GM12878 (cell line): ENCODE measurements at regions not wholly inside any gene's neighbourhood (a gene's known extent, or its start where the extent isn't known, plus 50 kb on each side); places are given as distances from the start of the nearest gene placed in this dataset.

ENCODE experiments used
- ATAC-seq: fragments of 200-7000 bp; cut with Tn5 transposase; 3 replicates; pipeline ENCODE4 v1.9.1; 2020; ENCODE audit warnings: mild to moderate bottlenecking, moderate library complexity
- BruUV-seq: library from RNA; stranded (reverse); fragments of 400-500 nt; replicated peaks from 2 replicates; lab custom pipeline; 2021; lab: Mats Ljungman, UMichigan
- CTCF ChIA-PET: fragments of 300-600 bp; sonication (Branson Sonifier 250); formaldehyde crosslinking; extraction: SDS; loops from one replicate; lab custom pipeline; 2021; ENCODE audit warnings: inconsistent platforms; lab: Yijun Ruan, JAX
- POLR2A ChIA-PET: fragments of 350-600 bp; formaldehyde crosslinking; extraction: SDS; loops from one replicate; lab custom pipeline; 2021; ENCODE audit warnings: inconsistent platforms; lab: Charles Lee
- RAD21 ChIA-PET: fragments of 300-600 bp; sonication (Branson Sonifier 250); formaldehyde crosslinking; loops from one replicate; lab custom pipeline; 2023; ENCODE audit warnings: antibody characterized with exemption; ENCODE audit not compliant: unreplicated experiment; lab: Charles Lee
- SMC1A ChIA-PET: fragments of 300-600 bp; sonication (Branson Sonifier 250); formaldehyde crosslinking; loops from one replicate; lab custom pipeline; 2023; ENCODE audit not compliant: unreplicated experiment, uncharacterized antibody; lab: Charles Lee
- DNase-seq: peaks from one replicate; pipeline ENCODE4 v3.0.0-alpha.2; 2011; ENCODE audit warnings: low read depth, low spot score
- FAIRE-seq: peaks from 3 replicates; lab custom pipeline; 2011; peaks lifted over from hg19 to GRCh38; lab: Jason Lieb, UNC
- H2AFZ ChIP-seq: 2 replicates; pipeline ENCODE4 v1.6.0; 2011; ENCODE audit warnings: low read depth, low read length, control low read depth; ENCODE audit not compliant: control insufficient read depth
- H3K27ac ChIP-seq: 2 replicates; pipeline ENCODE4 v1.5.1; 2011; ENCODE audit warnings: control low read depth; ENCODE audit not compliant: control insufficient read depth, insufficient read depth
- H3K27me3 ChIP-seq, 2 experiments: replicated peaks in 1 of 2; 2 replicates each; pipeline versions ENCODE4 v1.6.0 to v1.6.1; 2011; ENCODE audit warnings: low read length in 1 of 2; ENCODE audit not compliant: control insufficient read depth in 2 of 2, insufficient read depth in 2 of 2
- H3K36me3 ChIP-seq, 2 experiments: 2 replicates each; pipeline ENCODE4 v1.5.1; 2011; ENCODE audit warnings: low read length in 1 of 2; ENCODE audit not compliant: control insufficient read depth in 2 of 2, insufficient read depth in 2 of 2
- H3K4me1 ChIP-seq: 2 replicates; pipeline ENCODE4 v1.6.1; 2011; ENCODE audit warnings: mild to moderate bottlenecking, low read length, moderate library complexity, mixed read lengths; ENCODE audit not compliant: control insufficient read depth, insufficient read depth
- H3K4me2 ChIP-seq: 2 replicates; pipeline ENCODE4 v1.6.0; 2011; ENCODE audit warnings: control low read depth; ENCODE audit not compliant: control insufficient read depth, insufficient read depth
- H3K4me3 ChIP-seq: fragments of 200-600 bp; sonication (generic); 2 replicates; pipeline ENCODE4 v1.5.1; 2016
- H3K79me2 ChIP-seq: 2 replicates; pipeline ENCODE4 v1.6.0; 2011; ENCODE audit warnings: low read length; ENCODE audit not compliant: control insufficient read depth, insufficient read depth
- H3K9ac ChIP-seq: 2 replicates; pipeline ENCODE4 v1.8.0; 2011; ENCODE audit warnings: low read length, control low read depth, mixed read lengths; ENCODE audit not compliant: control insufficient read depth, insufficient read depth
- H3K9me3 ChIP-seq: replicated peaks from 3 replicates; pipeline ENCODE4 v1.5.1; 2011; ENCODE audit warnings: mild to moderate bottlenecking, low read length; ENCODE audit not compliant: control insufficient read depth, insufficient read depth
- H4K20me1 ChIP-seq: 2 replicates; pipeline ENCODE4 v1.6.0; 2011; ENCODE audit not compliant: control insufficient read depth, insufficient read depth
- BMI1 ChIP-seq: fragments of 450-650 bp; IDR thresholded peaks from 2 replicates; pipeline ENCODE4 v1.6.1; 2016; ENCODE audit warnings: mild to moderate bottlenecking, moderate library complexity, borderline replicate concordance
- CEBPB ChIP-seq, 2 experiments: fragments of 150-350 bp in 1 of 2; IDR thresholded peaks; 2 replicates each; pipeline ENCODE4 v1.6.1; 2012 to 2014; ENCODE audit warnings: low read depth in 2 of 2, low read length in 2 of 2, borderline replicate concordance in 1 of 2, inconsistent platforms in 1 of 2
- CTCF ChIP-seq, 3 experiments: IDR thresholded peaks in 2 of 3; conservative IDR thresholded peaks in 1 of 3; 2 replicates each; pipeline ENCODE4 v1.5.1; 2011; ENCODE audit warnings: low read depth in 3 of 3, low read length in 3 of 3, mild to moderate bottlenecking in 3 of 3, control low read depth in 2 of 3, moderate library complexity in 2 of 3, inconsistent platforms in 1 of 3, mixed read lengths in 1 of 3; ENCODE audit not compliant: control insufficient read depth in 2 of 3, insufficient read depth in 1 of 3; ENCODE audit errors: extremely low read depth in 1 of 3
- IKZF2 ChIP-seq, 2 experiments: fragments of 450-650 bp; IDR thresholded peaks; 2 replicates each; pipeline ENCODE4 v1.6.1; 2017; ENCODE audit warnings: mild to moderate bottlenecking in 2 of 2, moderate library complexity in 2 of 2
- IRF5 ChIP-seq: fragments of 450-650 bp; IDR thresholded peaks from 2 replicates; pipeline ENCODE4 v1.6.1; 2017; ENCODE audit warnings: borderline replicate concordance
- LARP7 ChIP-seq: fragments of 450-650 bp; IDR thresholded peaks from 2 replicates; pipeline ENCODE4 v1.6.1; 2017; ENCODE audit warnings: mild to moderate bottlenecking
- MEF2A ChIP-seq: IDR thresholded peaks from 2 replicates; pipeline ENCODE4 v1.6.1; 2011; ENCODE audit warnings: low read depth, mild to moderate bottlenecking, low read length, moderate library complexity; ENCODE audit not compliant: insufficient read depth
- MYC ChIP-seq: IDR thresholded peaks from 2 replicates; pipeline ENCODE4 v1.6.1; 2011; ENCODE audit warnings: mild to moderate bottlenecking, low read length, moderate library complexity, inconsistent platforms; ENCODE audit not compliant: insufficient read depth, insufficient replicate concordance, insufficient read length, severe bottlenecking
- NR2C2 ChIP-seq: IDR thresholded peaks from 2 replicates; pipeline ENCODE4 v1.6.1; 2011; ENCODE audit warnings: borderline replicate concordance, low read depth; ENCODE audit not compliant: control insufficient read depth, insufficient read length
- STAT3 ChIP-seq: IDR thresholded peaks from 2 replicates; pipeline ENCODE4 v1.6.1; 2011; ENCODE audit warnings: low read depth, low read length, improper control_type of control experiment
- WGBS: methylation state at CpG from one replicate; pipeline ENCODE4 v1.1.6; 2016; ENCODE audit warnings: low lambda C conversion rate; ENCODE audit not compliant: insufficient replicate concordance, insufficient coverage; ENCODE audit errors: missing lambda C conversion rate; 5-methylcytosine and 5-hydroxymethylcytosine counted together
- in situ Hi-C: fragments of 300-500 bp; cut with MboI; formaldehyde crosslinking; loops from 9 replicates; pipeline ENCODE4 v1.14.3; 2018; ENCODE audit warnings: mixed read lengths
- intact Hi-C: fragments of 100-400 bp; cut with micrococcal nuclease; formaldehyde crosslinking; loops from one replicate; pipeline ENCODE4 v1.14.2; 2022; ENCODE audit not compliant: unreplicated experiment

GRCh38 chr21:18986197-18986596 lies 582.6 kb upstream of the TMPRSS15 start (continued):
- TF ChIP-seq NR2C2 (no peak), IRF5 (no peak), MYC (no peak)
- TF ChIP-seq, all 136 proteins: peak for 0

GRCh38 chr21:18987520-18988026 lies 584.0 kb upstream of the TMPRSS15 start:
- RAD21 ChIA-PET = no interaction called here
- no TSS peak for BruUV-seq
- no peak for FAIRE-seq

More at GRCh38 chr21:18987520-18988026, 584.0 kb upstream of the TMPRSS15 start:
- CTCF ChIA-PET = interaction anchor here (1.1 kb wide), 1 partner anchor 1984 kb away, joined by 3 read pairs; no protein-coding TSS in a partner anchor
- Histone ChIP-seq H3K27ac (no peak overlapping the region), H3K79me2 (no peaks in the 10 kb centered on the region), H4K20me1 (no peaks in the 10 kb centered on the region), H2AFZ (no peak overlapping the region), H3K36me3 (no peaks in the 10 kb centered on the region), H3K4me2 (no peak overlapping the region), H3K27me3 (no peaks in the 10 kb centered on the region), H3K4me3 (no peak overlapping the region), H3K4me1 (no peaks in the 10 kb centered on the region), H3K9ac (no peak overlapping the region), H3K9me3 (no peaks in the 10 kb centered on the region)
- in situ Hi-C loops (no loop called here), intact Hi-C loops (no loop called here)
- POLR2A ChIA-PET = no interaction called here
- 54% methylated on average over 11 of the region's 11 CpGs for WGBS
- TF ChIP-seq CTCF (IDR thresholded peaks at IDR 0.05 in 2 of 3, conservative IDR thresholded peaks at IDR 0.05 in 1 of 3; ENCODE audit: control insufficient read depth in 2 of 3, extremely low read depth in 1 of 3, insufficient read depth in 1 of 3, low read depth in 3 of 3, low read length in 3 of 3) = no peak
- no peak for TF ChIP-seq LARP7
- TF ChIP-seq MEF2A = no peak
- no peak for TF ChIP-seq STAT3
- no peak for TF ChIP-seq CEBPB (IDR thresholded peaks at IDR 0.05; ENCODE audit: borderline replicate concordance in 1 of 2, low read depth in 2 of 2, low read length in 2 of 2)
- TF ChIP-seq IKZF2 (IDR thresholded peaks at IDR 0.05) = no peak
- no peak for TF ChIP-seq BMI1
- SMC1A ChIA-PET = interaction anchor here (0.9 kb wide), 1 partner anchor 23 kb away, joined by 3 read pairs; no protein-coding TSS in a partner anchor
- ATAC-seq = no peak
- no peak for DNase-seq
